Caco-2 (cell line): ENCODE measurements at regions not wholly inside any gene's neighbourhood (a gene's known extent, or its start where the extent isn't known, plus 50 kb on each side); places are given as distances from the start of the nearest gene placed in this dataset.

Source experiments
- BruUV-seq: library from RNA; stranded (reverse); fragments of 400-500 nt; replicated peaks from 2 replicates; lab custom pipeline; 2021; lab: Mats Ljungman, UMichigan
- CTCF ChIA-PET: fragments of 300-600 bp; sonication (Branson Sonifier 250); formaldehyde crosslinking; loops from one replicate; lab custom pipeline; 2022; ENCODE audit warnings: antibody characterized with exemption; lab: Charles Lee
- POLR2A ChIA-PET: fragments of 300-600 bp; sonication (Branson Sonifier 250); formaldehyde crosslinking; loops from one replicate; lab custom pipeline; 2022; ENCODE audit warnings: antibody characterized with exemption; lab: Charles Lee
- DNase-seq, 2 experiments: peaks; one replicate each; pipeline versions ENCODE4 v3.0.0 to v3.0.0-alpha.2; 2020 to 2022
- H3K27me3 ChIP-seq: replicated peaks from 2 replicates; pipeline ENCODE4 v1.6.0; 2011; ENCODE audit warnings: low read length; ENCODE audit not compliant: control insufficient read depth, insufficient read depth
- H3K36me3 ChIP-seq: 2 replicates; pipeline ENCODE4 v1.5.1; 2011; ENCODE audit warnings: low read length; ENCODE audit not compliant: control insufficient read depth, insufficient read depth
- H3K4me1 ChIP-seq: fragments of 250-450 bp; sonication (Bioruptor Pico); 2 replicates; pipeline ENCODE4 v1.5.1; 2020; ENCODE audit warnings: mild to moderate bottlenecking
- H3K4me3 ChIP-seq: 2 replicates; pipeline ENCODE4 v1.5.1; 2011; ENCODE audit warnings: low read depth, mild to moderate bottlenecking, control low read depth, low read length
- H3K9me3 ChIP-seq: fragments of 250-450 bp; sonication (Bioruptor Pico); 2 replicates; pipeline ENCODE4 v1.5.1; 2020; ENCODE audit warnings: mild to moderate bottlenecking, moderate library complexity
- H3K27ac Mint-ChIP-seq: one replicate; pipeline ENCODE4 v1.8.0; 2022; ENCODE audit warnings: mixed read lengths; ENCODE audit not compliant: unreplicated experiment
- H3K27me3 Mint-ChIP-seq: one replicate; pipeline ENCODE4 v1.8.0; 2022; ENCODE audit warnings: mixed read lengths; ENCODE audit not compliant: insufficient read depth, unreplicated experiment
- H3K36me3 Mint-ChIP-seq: one replicate; pipeline ENCODE4 v1.8.0; 2022; ENCODE audit warnings: mild to moderate bottlenecking, mixed read lengths; ENCODE audit not compliant: insufficient read depth, unreplicated experiment
- H3K4me1 Mint-ChIP-seq: one replicate; pipeline ENCODE4 v1.8.0; 2022; ENCODE audit warnings: low read depth, mixed read lengths; ENCODE audit not compliant: unreplicated experiment
- H3K4me3 Mint-ChIP-seq: one replicate; pipeline ENCODE4 v1.8.0; 2022; ENCODE audit warnings: mild to moderate bottlenecking, moderate library complexity, mixed read lengths; ENCODE audit not compliant: unreplicated experiment
- H3K9me3 Mint-ChIP-seq: one replicate; pipeline ENCODE4 v1.8.0; 2022; ENCODE audit warnings: mixed read lengths; ENCODE audit not compliant: unreplicated experiment
- CTCF ChIP-seq, 2 experiments: fragments of 200-600 bp in 1 of 2; IDR thresholded peaks; 1 replicate in 1 of 2; 2 replicates in 1 of 2; pipeline versions ENCODE4 v1.5.1 to v1.8.0; 2011 to 2022; ENCODE audit warnings: antibody characterized with exemption in 1 of 2, control low read depth in 1 of 2, inconsistent platforms in 1 of 2, low read depth in 1 of 2, low read length in 1 of 2, mild to moderate bottlenecking in 1 of 2, moderate library complexity in 1 of 2; ENCODE audit not compliant: insufficient read depth in 1 of 2, severe bottlenecking in 1 of 2, unreplicated experiment in 1 of 2
- intact Hi-C: fragments of 100-400 bp; cut with micrococcal nuclease; formaldehyde crosslinking; loops from one replicate; pipeline ENCODE4 v1.10.0; 2022; ENCODE audit not compliant: unreplicated experiment

- ChIA-PET POLR2A (no interaction called here), CTCF (no interaction called here)
- BruUV-seq, result no TSS peak
- DNase-seq, result no peak
- H3K4me1 ChIP-seq, result no peaks in the 10 kb centered on the region
- Mint-ChIP-seq H3K9me3 (peaks cover 17% of the 10 kb centered on the region), H3K27ac (no peak overlapping the region), H3K27me3 (no peaks in the 10 kb centered on the region), H3K4me3 (no peak overlapping the region), H3K4me1 (peaks cover 7% of the 10 kb centered on the region), H3K36me3 (no peaks in the 10 kb centered on the region)
- H3K4me3 ChIP-seq, result no peak overlapping the region
- TF ChIP-seq CTCF (IDR thresholded peaks at IDR 0.05; ENCODE audit: insufficient read depth in 1 of 2, low read depth in 1 of 2, low read length in 1 of 2, severe bottlenecking in 1 of 2, unreplicated experiment in 1 of 2), result no peak
- no peaks in the 10 kb centered on the region for H3K27me3 ChIP-seq
- no peaks in the 10 kb centered on the region for H3K36me3 ChIP-seq
- intact Hi-C loops, result no loop called here
- H3K9me3 ChIP-seq, result peaks cover 3% of the 10 kb centered on the region; the same call in 1 of the 2 replicates
Measured at GRCh38 chr2:16204886-16205620, 264.7 kb downstream of the MYCN start.

- POLR2A ChIA-PET, result no interaction called here
- DNase-seq, result no peak
- Mint-ChIP-seq H3K4me1 (peaks cover 7% of the 10 kb centered on the region), H3K36me3 (no peaks in the 10 kb centered on the region), H3K27ac (no peak overlapping the region), H3K4me3 (no peak overlapping the region), H3K9me3 (peaks cover 13% of the 10 kb centered on the region), H3K27me3 (no peaks in the 10 kb centered on the region)
- Histone ChIP-seq H3K4me1 (no peaks in the 10 kb centered on the region), H3K4me3 (no peak overlapping the region), H3K27me3 (no peaks in the 10 kb centered on the region), H3K36me3 (no peaks in the 10 kb centered on the region), H3K9me3 (peaks cover 3% of the 10 kb centered on the region; the same call in 1 of the 2 replicates)
- TF ChIP-seq CTCF (IDR thresholded peaks at IDR 0.05; ENCODE audit: insufficient read depth in 1 of 2, low read depth in 1 of 2, low read length in 1 of 2, severe bottlenecking in 1 of 2, unreplicated experiment in 1 of 2), result no peak
- BruUV-seq, result no TSS peak
- intact Hi-C loops, result no loop called here
- CTCF ChIA-PET, result no interaction called here
Measured at GRCh38 chr2:16204251-16204650, 263.9 kb downstream of the MYCN start.

- Mint-ChIP-seq H3K4me3 (no peak overlapping the region), H3K27me3 (no peaks in the 10 kb centered on the region), H3K36me3 (no peaks in the 10 kb centered on the region), H3K4me1 (peaks cover 7% of the 10 kb centered on the region), H3K9me3 (peaks cover 13% of the 10 kb centered on the region), H3K27ac (no peak overlapping the region)
- intact Hi-C loops, result no loop called here
- Histone ChIP-seq H3K4me1 (no peaks in the 10 kb centered on the region), H3K36me3 (no peaks in the 10 kb centered on the region), H3K27me3 (no peaks in the 10 kb centered on the region), H3K9me3 (peaks cover 3% of the 10 kb centered on the region; the same call in 1 of the 2 replicates), H3K4me3 (no peak overlapping the region)
- DNase-seq, result no peak
- ChIA-PET POLR2A (no interaction called here), CTCF (no interaction called here)
- BruUV-seq, result no TSS peak
- TF ChIP-seq CTCF (IDR thresholded peaks at IDR 0.05; ENCODE audit: insufficient read depth in 1 of 2, low read depth in 1 of 2, low read length in 1 of 2, severe bottlenecking in 1 of 2, unreplicated experiment in 1 of 2), result no peak
Measured at GRCh38 chr2:16203691-16204090, 263.3 kb downstream of the MYCN start.
